ENCODE measurements at regions not wholly inside any gene's neighbourhood (a gene's known extent, or its start where the extent isn't known, plus 50 kb on each side); places are given as distances from the start of the nearest gene placed in this dataset.

- Mint-ChIP-seq H3K36me3 (no peaks in the 10 kb centered on the region), H3K27me3 (peaks cover 3% of the 10 kb centered on the region), H3K4me1 (peaks cover 0 to 9% (median 4%) of the 10 kb centered on the region in 3 donors), H3K4me3 (no peak overlapping the region), H3K27ac (no peak overlapping the region), H3K9me3 (no peaks in the 10 kb centered on the region)
Measured at GRCh38 chr4:129323658-129324057, 227.7 kb downstream of the C4orf33 start.

GRCh38 chr4:129326571-129327460 is 230.9 kb downstream of the C4orf33 start:
- peaks cover 0 to 9% (median 4%) of the 10 kb centered on the region in 3 donors for H3K4me1 Mint-ChIP-seq

GRCh38 chr4:129327637-129328036 is 231.7 kb downstream of the C4orf33 start:
- Mint-ChIP-seq H3K4me3 (no peak overlapping the region), H3K4me1 (peaks cover 0 to 9% (median 4%) of the 10 kb centered on the region in 3 donors), H3K27me3 (peaks cover 7% of the 10 kb centered on the region), H3K9me3 (peaks cover 0 to 4% (median 0%) of the 10 kb centered on the region in 3 donors), H3K27ac (no peak overlapping the region), H3K36me3 (no peaks in the 10 kb centered on the region)

More at GRCh38 chr4:129326571-129327460, 230.9 kb downstream of the C4orf33 start:
- Mint-ChIP-seq H3K9me3 (peaks cover 0 to 4% (median 0%) of the 10 kb centered on the region in 3 donors), H3K27me3 (peaks cover 7% of the 10 kb centered on the region), H3K4me3 (no peak overlapping the region), H3K36me3 (no peaks in the 10 kb centered on the region), H3K27ac (no peak overlapping the region)

- Mint-ChIP-seq H3K9me3 (peaks cover 0 to 4% (median 0%) of the 10 kb centered on the region in 3 donors), H3K27ac (no peak overlapping the region), H3K36me3 (no peaks in the 10 kb centered on the region), H3K4me1 (peaks cover 0 to 9% (median 4%) of the 10 kb centered on the region in 3 donors), H3K4me3 (no peak overlapping the region), H3K27me3 (peaks cover 7% of the 10 kb centered on the region)
Measured at GRCh38 chr4:129328162-129328561, 232.2 kb downstream of the C4orf33 start.

- Mint-ChIP-seq H3K4me1 (no peaks in the 10 kb centered on the region), H3K36me3 (no peaks in the 10 kb centered on the region), H3K9me3 (peaks cover 0 to 4% (median 0%) of the 10 kb centered on the region in 3 donors), H3K27ac (no peak overlapping the region), H3K27me3 (peaks cover 9% of the 10 kb centered on the region), H3K4me3 (no peak overlapping the region)
Measured at GRCh38 chr4:129334136-129334535, 238.2 kb downstream of the C4orf33 start.

- peaks cover 9% of the 10 kb centered on the region for H3K27me3 Mint-ChIP-seq
- no peaks in the 10 kb centered on the region for H3K9me3 Mint-ChIP-seq
- H3K36me3 Mint-ChIP-seq = no peaks in the 10 kb centered on the region
- H3K4me3 Mint-ChIP-seq = no peak overlapping the region
- no peak overlapping the region for H3K27ac Mint-ChIP-seq
- H3K4me1 Mint-ChIP-seq = no peaks in the 10 kb centered on the region
Measured at GRCh38 chr4:129335276-129335675, 239.3 kb downstream of the C4orf33 start.

- Mint-ChIP-seq H3K9me3 (no peaks in the 10 kb centered on the region), H3K4me1 (no peaks in the 10 kb centered on the region), H3K27ac (no peak overlapping the region), H3K4me3 (no peak overlapping the region), H3K27me3 (peaks cover 9% of the 10 kb centered on the region), H3K36me3 (no peaks in the 10 kb centered on the region)
Measured at GRCh38 chr4:129335818-129336217, 239.9 kb downstream of the C4orf33 start.

GRCh38 chr4:129336457-129337227 is 240.7 kb downstream of the C4orf33 start:
- Mint-ChIP-seq H3K27me3 (peaks cover 9% of the 10 kb centered on the region), H3K4me3 (no peak overlapping the region), H3K36me3 (no peaks in the 10 kb centered on the region), H3K9me3 (no peaks in the 10 kb centered on the region), H3K27ac (no peak overlapping the region), H3K4me1 (no peaks in the 10 kb centered on the region)

- Mint-ChIP-seq H3K27me3 (peaks cover 11% of the 10 kb centered on the region), H3K27ac (no peak overlapping the region), H3K4me3 (no peak overlapping the region), H3K36me3 (no peaks in the 10 kb centered on the region), H3K9me3 (no peaks in the 10 kb centered on the region), H3K4me1 (no peaks in the 10 kb centered on the region)
Measured at GRCh38 chr4:129337228-129337620, 241.3 kb downstream of the C4orf33 start.

- Mint-ChIP-seq H3K27me3 (peaks cover 11% of the 10 kb centered on the region), H3K36me3 (no peaks in the 10 kb centered on the region), H3K9me3 (no peaks in the 10 kb centered on the region), H3K4me1 (peaks cover 0 to 3% (median 0%) of the 10 kb centered on the region in 3 donors), H3K4me3 (no peak overlapping the region), H3K27ac (no peak overlapping the region)
Measured at GRCh38 chr4:129342819-129343408, 247.0 kb downstream of the C4orf33 start.

- Mint-ChIP-seq H3K9me3 (no peaks in the 10 kb centered on the region), H3K4me1 (peaks cover 0 to 3% (median 0%) of the 10 kb centered on the region in 3 donors), H3K36me3 (no peaks in the 10 kb centered on the region), H3K27me3 (peaks cover 6% of the 10 kb centered on the region), H3K27ac (no peak overlapping the region), H3K4me3 (no peak overlapping the region)
Measured at GRCh38 chr4:129344058-129344457, 248.1 kb downstream of the C4orf33 start.

GRCh38 chr4:129345609-129346008 is 249.7 kb downstream of the C4orf33 start:
- H3K36me3 Mint-ChIP-seq = no peaks in the 10 kb centered on the region
- H3K27ac Mint-ChIP-seq = no peak overlapping the region
- no peak overlapping the region for H3K4me3 Mint-ChIP-seq
- peaks cover 3% of the 10 kb centered on the region for H3K27me3 Mint-ChIP-seq
- peaks cover 0 to 3% (median 0%) of the 10 kb centered on the region in 3 donors for H3K4me1 Mint-ChIP-seq
- H3K9me3 Mint-ChIP-seq = no peaks in the 10 kb centered on the region

- Mint-ChIP-seq H3K27me3 (peaks cover 3% of the 10 kb centered on the region), H3K4me1 (peaks cover 0 to 3% (median 0%) of the 10 kb centered on the region in 3 donors), H3K27ac (no peak overlapping the region), H3K9me3 (no peaks in the 10 kb centered on the region), H3K36me3 (no peaks in the 10 kb centered on the region), H3K4me3 (no peak overlapping the region)
Measured at GRCh38 chr4:129346036-129346435, 250.1 kb downstream of the C4orf33 start.

- no peak overlapping the region for H3K27ac Mint-ChIP-seq
- H3K27me3 Mint-ChIP-seq = peaks cover 3% of the 10 kb centered on the region
- no peaks in the 10 kb centered on the region for H3K9me3 Mint-ChIP-seq
- peaks cover 0 to 3% (median 0%) of the 10 kb centered on the region in 3 donors for H3K4me1 Mint-ChIP-seq
- H3K36me3 Mint-ChIP-seq = no peaks in the 10 kb centered on the region
- H3K4me3 Mint-ChIP-seq = no peak overlapping the region
Measured at GRCh38 chr4:129346734-129347133, 250.8 kb downstream of the C4orf33 start.

Measured in IgD-negative memory B cell (primary cell).